Kidney epithelial cell (primary cell): ENCODE measurements at regions not wholly inside any gene's neighbourhood (a gene's known extent, or its start where the extent isn't known, plus 50 kb on each side); places are given as distances from the start of the nearest gene placed in this dataset.

Experiments
- DNase-seq: peaks from one replicate; pipeline ENCODE4 v3.0.0-alpha.2; 2010; ENCODE audit warnings: low read depth
- H3K27me3 ChIP-seq: 2 replicates; pipeline ENCODE4 v1.6.0; 2011; ENCODE audit warnings: low read length; ENCODE audit not compliant: control insufficient read depth, insufficient read depth
- H3K36me3 ChIP-seq: 2 replicates; pipeline ENCODE4 v1.5.1; 2011; ENCODE audit warnings: low read length; ENCODE audit not compliant: control insufficient read depth, insufficient read depth
- H3K4me3 ChIP-seq: 2 replicates; pipeline ENCODE4 v1.5.1; 2011; ENCODE audit warnings: low read depth, mild to moderate bottlenecking, control low read depth, low read length
- CTCF ChIP-seq: IDR thresholded peaks from 2 replicates; pipeline ENCODE4 v1.5.1; 2011; ENCODE audit warnings: mild to moderate bottlenecking, moderate library complexity, low read length, control low read depth, inconsistent platforms; ENCODE audit not compliant: insufficient read depth, poor library complexity, severe bottlenecking

- DNase-seq: no peak
- no peaks in the 10 kb centered on the region for H3K36me3 ChIP-seq
- H3K4me3 ChIP-seq: no peak overlapping the region
- H3K27me3 ChIP-seq: no peaks in the 10 kb centered on the region
- no peak for TF ChIP-seq CTCF
These were observed 289.2 kb upstream of the KYNU start for GRCh38 chr2:142588269-142588668.

GRCh38 chr2:142586693-142587580 is 290.5 kb upstream of the KYNU start:
- Histone ChIP-seq H3K27me3 (no peaks in the 10 kb centered on the region), H3K4me3 (no peak overlapping the region), H3K36me3 (no peaks in the 10 kb centered on the region)
- no peak for TF ChIP-seq CTCF
- no peak for DNase-seq

- no peak for TF ChIP-seq CTCF
- Histone ChIP-seq H3K4me3 (no peak overlapping the region), H3K36me3 (no peaks in the 10 kb centered on the region), H3K27me3 (no peaks in the 10 kb centered on the region)
- DNase-seq: no peak
These were observed 291.7 kb upstream of the KYNU start for GRCh38 chr2:142585785-142586184.

GRCh38 chr2:142582317-142582716 is 295.1 kb upstream of the KYNU start:
- Histone ChIP-seq H3K36me3 (no peaks in the 10 kb centered on the region), H3K27me3 (no peaks in the 10 kb centered on the region), H3K4me3 (no peak overlapping the region)
- no peak for DNase-seq
- TF ChIP-seq CTCF: peak; percentile 18

GRCh38 chr2:142581491-142581890 is 296.0 kb upstream of the KYNU start:
- Histone ChIP-seq H3K36me3 (no peaks in the 10 kb centered on the region), H3K4me3 (no peak overlapping the region), H3K27me3 (no peaks in the 10 kb centered on the region)
- TF ChIP-seq CTCF: no peak
- DNase-seq: no peak

- Histone ChIP-seq H3K4me3 (no peak overlapping the region), H3K27me3 (no peaks in the 10 kb centered on the region), H3K36me3 (no peaks in the 10 kb centered on the region)
- DNase-seq: no peak
- TF ChIP-seq CTCF: no peak
These were observed 296.8 kb upstream of the KYNU start for GRCh38 chr2:142580691-142581090.
